H9 (cell line): ENCODE measurements at regions not wholly inside any gene's neighbourhood (a gene's known extent, or its start where the extent isn't known, plus 50 kb on each side); places are given as distances from the start of the nearest gene placed in this dataset.

Source experiments
- DNase-seq: peaks from one replicate; pipeline ENCODE4 v3.0.0-alpha.2; 2017
- H2AFZ ChIP-seq: one replicate; pipeline ENCODE4 v1.6.1; 2013; ENCODE audit warnings: mild to moderate bottlenecking, low read length, control low read depth, moderate library complexity
- H2AK5ac ChIP-seq: 2 replicates; pipeline ENCODE4 v1.6.1; 2013; ENCODE audit warnings: low read length, control low read depth, mixed read lengths; ENCODE audit not compliant: insufficient read length
- H2BK120ac ChIP-seq: one replicate; pipeline ENCODE4 v1.6.1; 2013; ENCODE audit warnings: low read depth, mild to moderate bottlenecking, low read length, control low read depth, inconsistent platforms; ENCODE audit not compliant: poor library complexity, severe bottlenecking
- H2BK12ac ChIP-seq: 2 replicates; pipeline ENCODE4 v1.6.1; 2013; ENCODE audit warnings: low read length, control low read depth, mixed read lengths, low read depth; ENCODE audit not compliant: insufficient read length
- H2BK15ac ChIP-seq: 2 replicates; pipeline ENCODE4 v1.6.1; 2013; ENCODE audit warnings: low read depth, low read length, control low read depth
- H2BK20ac ChIP-seq: one replicate; pipeline ENCODE4 v1.6.1; 2013; ENCODE audit warnings: low read depth, mild to moderate bottlenecking, low read length, control low read depth, inconsistent platforms; ENCODE audit not compliant: poor library complexity, severe bottlenecking
- H2BK5ac ChIP-seq: 2 replicates; pipeline ENCODE4 v1.6.1; 2013; ENCODE audit warnings: low read length, control low read depth, mixed read lengths; ENCODE audit not compliant: insufficient read length
- H3K14ac ChIP-seq: 2 replicates; pipeline ENCODE4 v1.6.1; 2013; ENCODE audit warnings: low read length, control low read depth; ENCODE audit not compliant: insufficient read depth
- H3K18ac ChIP-seq: 2 replicates; pipeline ENCODE4 v1.6.1; 2013; ENCODE audit warnings: low read depth, mild to moderate bottlenecking, mixed read lengths, low read length, control low read depth; ENCODE audit not compliant: insufficient read length
- H3K23ac ChIP-seq: 2 replicates; pipeline ENCODE4 v1.6.1; 2013; ENCODE audit warnings: low read length, control low read depth, mixed read lengths, low read depth; ENCODE audit not compliant: insufficient read length
- H3K23me2 ChIP-seq: 2 replicates; pipeline ENCODE4 v1.6.1; 2013; ENCODE audit warnings: low read depth, mild to moderate bottlenecking, mixed read lengths, low read length, control low read depth; ENCODE audit not compliant: insufficient read length, poor library complexity, severe bottlenecking
- H3K27ac ChIP-seq: 2 replicates; pipeline ENCODE4 v1.5.1; 2013; ENCODE audit warnings: low read length, control low read depth, mixed read lengths, low read depth; ENCODE audit not compliant: insufficient read length
- H3K27me3 ChIP-seq: 2 replicates; pipeline ENCODE4 v1.6.1; 2013; ENCODE audit warnings: low read length, control low read depth, inconsistent platforms; ENCODE audit not compliant: insufficient read depth
- H3K4ac ChIP-seq: 2 replicates; pipeline ENCODE4 v1.6.1; 2013; ENCODE audit warnings: low read depth, mild to moderate bottlenecking, control low read depth, inconsistent platforms, low read length, moderate library complexity
- H3K4me1 ChIP-seq: 2 replicates; pipeline ENCODE4 v1.6.1; 2013; ENCODE audit warnings: low read length, control low read depth, inconsistent platforms; ENCODE audit not compliant: insufficient read depth
- H3K4me2 ChIP-seq: 2 replicates; pipeline ENCODE4 v1.6.1; 2013; ENCODE audit warnings: low read length, control low read depth, mixed read lengths; ENCODE audit not compliant: insufficient read length, insufficient read depth
- H3K56ac ChIP-seq: 2 replicates; pipeline ENCODE4 v1.6.1; 2013; ENCODE audit warnings: low read depth, mild to moderate bottlenecking, mixed read lengths, low read length, control low read depth; ENCODE audit not compliant: insufficient read length
- H3K79me1 ChIP-seq: 2 replicates; pipeline ENCODE4 v1.6.1; 2013; ENCODE audit warnings: low read depth, mild to moderate bottlenecking, moderate library complexity, low read length, control low read depth, inconsistent platforms; ENCODE audit not compliant: insufficient read depth, poor library complexity, severe bottlenecking
- H3K79me2 ChIP-seq: 2 replicates; pipeline ENCODE4 v1.6.1; 2013; ENCODE audit warnings: low read length, control low read depth, inconsistent platforms; ENCODE audit not compliant: insufficient read depth
- H3K9ac ChIP-seq: 2 replicates; pipeline ENCODE4 v1.6.1; 2013; ENCODE audit warnings: low read length, control low read depth, mixed read lengths; ENCODE audit not compliant: insufficient read length; ENCODE audit errors: extremely low read depth
- H3K9me3 ChIP-seq: one replicate; pipeline ENCODE4 v1.6.1; 2013; ENCODE audit warnings: low read depth, low read length, inconsistent platforms; ENCODE audit not compliant: control insufficient read depth
- H3T11ph ChIP-seq: one replicate; pipeline ENCODE4 v1.6.1; 2013; ENCODE audit warnings: mild to moderate bottlenecking, low read length, control low read depth, inconsistent platforms
- H4K20me1 ChIP-seq: one replicate; pipeline ENCODE4 v1.6.1; 2013; ENCODE audit not compliant: control insufficient read depth, insufficient read length, insufficient read depth
- H4K5ac ChIP-seq: 2 replicates; pipeline ENCODE4 v1.6.1; 2013; ENCODE audit warnings: low read depth, mild to moderate bottlenecking, mixed read lengths, low read length, control low read depth; ENCODE audit not compliant: insufficient read length
- H4K8ac ChIP-seq: replicated peaks from 2 replicates; pipeline ENCODE4 v1.6.1; 2013; ENCODE audit warnings: low read length, control low read depth, mixed read lengths, low read depth; ENCODE audit not compliant: insufficient read length
- H4K91ac ChIP-seq: 2 replicates; pipeline ENCODE4 v1.6.1; 2013; ENCODE audit warnings: low read depth, mild to moderate bottlenecking, moderate library complexity, mixed read lengths, low read length, control low read depth; ENCODE audit not compliant: insufficient read length
- H3K27ac Mint-ChIP-seq, 3 experiments: 2 replicates in 2 of 3; 3 replicates in 1 of 3; pipeline ENCODE4 v1.8.0; 2020 to 2021; ENCODE audit warnings: mixed read lengths in 3 of 3, mild to moderate bottlenecking in 1 of 3, moderate library complexity in 1 of 3
- H3K27me3 Mint-ChIP-seq: 2 replicates; pipeline ENCODE4 v1.8.0; 2021; ENCODE audit warnings: low read depth, mild to moderate bottlenecking, moderate library complexity, mixed read lengths
- H3K36me3 Mint-ChIP-seq, 3 experiments: 2 replicates in 2 of 3; 3 replicates in 1 of 3; pipeline ENCODE4 v1.8.0; 2020 to 2021; ENCODE audit warnings: low read depth in 3 of 3, mixed read lengths in 3 of 3; ENCODE audit not compliant: insufficient read depth in 1 of 3
- H3K4me1 Mint-ChIP-seq, 2 experiments: 2 replicates each; pipeline ENCODE4 v1.8.0; 2020; ENCODE audit warnings: mixed read lengths in 2 of 2
- H3K4me3 Mint-ChIP-seq, 2 experiments: 2 replicates in 1 of 2; 3 replicates in 1 of 2; pipeline ENCODE4 v1.8.0; 2020 to 2021; ENCODE audit warnings: mild to moderate bottlenecking in 2 of 2, mixed read lengths in 2 of 2, moderate library complexity in 1 of 2
- H3K9me3 Mint-ChIP-seq, 2 experiments: 2 replicates in 1 of 2; 3 replicates in 1 of 2; pipeline ENCODE4 v1.8.0; 2020; ENCODE audit warnings: mild to moderate bottlenecking in 2 of 2, mixed read lengths in 2 of 2, moderate library complexity in 1 of 2
- WGBS: extraction: QIAGEN DNeasy Blood & Tissue Kit; methylation state at CpG from one replicate; pipeline ENCODE4 v1.1.7; 2013; ENCODE audit warnings: missing lambda C conversion rate, low lambda C conversion rate, mixed read lengths; ENCODE audit not compliant: insufficient read length; ENCODE audit errors: extremely low coverage; 5-methylcytosine and 5-hydroxymethylcytosine counted together
- TF ChIP-seq, protein P1 (sequence below): fragments of 200-600 bp; sonication (generic); conservative IDR thresholded peaks from 3 replicates; pipeline ENCODE4 v1.8.0; 2021; ENCODE audit warnings: antibody characterized with exemption, mild to moderate bottlenecking

DNA sequence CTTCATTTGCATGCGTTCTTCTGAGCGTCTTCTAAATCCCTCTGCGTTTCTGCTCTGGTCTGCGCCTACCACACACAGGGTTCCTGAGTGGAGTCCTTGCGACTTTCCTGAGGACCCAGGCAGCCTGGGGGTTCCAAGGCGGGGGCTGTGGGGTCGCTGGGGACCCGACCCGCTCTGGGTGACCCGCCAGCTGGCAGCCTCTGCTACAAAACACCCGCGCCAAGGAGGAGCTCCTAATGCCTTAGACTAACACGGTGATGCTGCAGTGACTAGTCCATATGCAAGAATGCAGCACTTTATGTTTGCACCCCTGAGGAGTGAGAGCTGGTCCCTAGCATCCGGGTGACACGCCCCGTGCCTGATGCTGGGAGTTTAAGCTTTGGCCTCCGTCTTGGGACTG, 367.0 kb upstream of the POM121L12 start:
- H3T11ph ChIP-seq, result no peak overlapping the region
- no peaks in the 10 kb centered on the region; a peak in 1 of 5 replicates for H3K9me3 Mint-ChIP-seq
- no peak for DNase-seq
- H3K18ac ChIP-seq, result no peak overlapping the region
- no peak overlapping the region for H3K27ac ChIP-seq
- H3K4me2 ChIP-seq, result no peak overlapping the region
- H2AK5ac ChIP-seq, result no peak overlapping the region
- no peak overlapping the region for H4K8ac ChIP-seq
- H3K36me3 Mint-ChIP-seq, result peaks cover 0 to 2% (median 0%) of the 10 kb centered on the region in 3 experiments; a peak in 2 of 7 replicates
- H2BK5ac ChIP-seq, result no peak overlapping the region
- no peak overlapping the region for H2BK12ac ChIP-seq
- H3K4me3 Mint-ChIP-seq, result no peak overlapping the region
- no peaks in the 10 kb centered on the region for H3K9me3 ChIP-seq
- H3K14ac ChIP-seq, result no peak overlapping the region; the same call in 1 of the 2 replicates
- no peaks in the 10 kb centered on the region for H3K27me3 ChIP-seq
- H3K4ac ChIP-seq, result no peak overlapping the region
- no peak overlapping the region for H2BK20ac ChIP-seq
- no peak overlapping the region for H2BK120ac ChIP-seq
- no peaks in the 10 kb centered on the region for H3K79me2 ChIP-seq
- H4K20me1 ChIP-seq, result no peaks in the 10 kb centered on the region
- no peak overlapping the region for H4K91ac ChIP-seq
- H3K23me2 ChIP-seq, result no peaks in the 10 kb centered on the region
- H3K56ac ChIP-seq, result no peak overlapping the region
- no peak overlapping the region for H2AFZ ChIP-seq
- H3K4me1 Mint-ChIP-seq, result peaks cover 13 to 34% of the 10 kb centered on the region in 2 experiments
- H3K27me3 Mint-ChIP-seq, result no peaks in the 10 kb centered on the region; the same call in 1 of the 2 replicates
- H4K5ac ChIP-seq, result no peak overlapping the region
- peaks cover 2% of the 10 kb centered on the region; the same call in 1 of the 2 replicates for H3K4me1 ChIP-seq
- no peaks in the 10 kb centered on the region for H3K79me1 ChIP-seq
- H3K9ac ChIP-seq, result no peak overlapping the region
- no peak overlapping the region for H3K23ac ChIP-seq
- H3K27ac Mint-ChIP-seq, result no peak overlapping the region
- WGBS, result no CpG with 5 or more reads among the region's 17 CpGs
- TF ChIP-seq, protein P1, sequence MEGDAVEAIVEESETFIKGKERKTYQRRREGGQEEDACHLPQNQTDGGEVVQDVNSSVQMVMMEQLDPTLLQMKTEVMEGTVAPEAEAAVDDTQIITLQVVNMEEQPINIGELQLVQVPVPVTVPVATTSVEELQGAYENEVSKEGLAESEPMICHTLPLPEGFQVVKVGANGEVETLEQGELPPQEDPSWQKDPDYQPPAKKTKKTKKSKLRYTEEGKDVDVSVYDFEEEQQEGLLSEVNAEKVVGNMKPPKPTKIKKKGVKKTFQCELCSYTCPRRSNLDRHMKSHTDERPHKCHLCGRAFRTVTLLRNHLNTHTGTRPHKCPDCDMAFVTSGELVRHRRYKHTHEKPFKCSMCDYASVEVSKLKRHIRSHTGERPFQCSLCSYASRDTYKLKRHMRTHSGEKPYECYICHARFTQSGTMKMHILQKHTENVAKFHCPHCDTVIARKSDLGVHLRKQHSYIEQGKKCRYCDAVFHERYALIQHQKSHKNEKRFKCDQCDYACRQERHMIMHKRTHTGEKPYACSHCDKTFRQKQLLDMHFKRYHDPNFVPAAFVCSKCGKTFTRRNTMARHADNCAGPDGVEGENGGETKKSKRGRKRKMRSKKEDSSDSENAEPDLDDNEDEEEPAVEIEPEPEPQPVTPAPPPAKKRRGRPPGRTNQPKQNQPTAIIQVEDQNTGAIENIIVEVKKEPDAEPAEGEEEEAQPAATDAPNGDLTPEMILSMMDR, result no peak
- no peak overlapping the region for H2BK15ac ChIP-seq
